HG03520 (cell line): ENCODE measurements at regions not wholly inside any gene's neighbourhood (a gene's known extent, or its start where the extent isn't known, plus 50 kb on each side); places are given as distances from the start of the nearest gene placed in this dataset.
A peak's percentile ranks its signal among the peaks of the same experiment; 100 is the strongest.
"Not testable (repeated sequence)": the region's sequence is repeated elsewhere in the genome, so short reads cannot be mapped to it uniquely, and the experiment has no call there.

Source experiments
- ATAC-seq: cut with Tn5 transposase; IDR thresholded peaks from one replicate; pipeline ENCODE4 v1.9.1; 2021; ENCODE audit warnings: mild to moderate bottlenecking, moderate library complexity; ENCODE audit not compliant: unreplicated experiment

DNA sequence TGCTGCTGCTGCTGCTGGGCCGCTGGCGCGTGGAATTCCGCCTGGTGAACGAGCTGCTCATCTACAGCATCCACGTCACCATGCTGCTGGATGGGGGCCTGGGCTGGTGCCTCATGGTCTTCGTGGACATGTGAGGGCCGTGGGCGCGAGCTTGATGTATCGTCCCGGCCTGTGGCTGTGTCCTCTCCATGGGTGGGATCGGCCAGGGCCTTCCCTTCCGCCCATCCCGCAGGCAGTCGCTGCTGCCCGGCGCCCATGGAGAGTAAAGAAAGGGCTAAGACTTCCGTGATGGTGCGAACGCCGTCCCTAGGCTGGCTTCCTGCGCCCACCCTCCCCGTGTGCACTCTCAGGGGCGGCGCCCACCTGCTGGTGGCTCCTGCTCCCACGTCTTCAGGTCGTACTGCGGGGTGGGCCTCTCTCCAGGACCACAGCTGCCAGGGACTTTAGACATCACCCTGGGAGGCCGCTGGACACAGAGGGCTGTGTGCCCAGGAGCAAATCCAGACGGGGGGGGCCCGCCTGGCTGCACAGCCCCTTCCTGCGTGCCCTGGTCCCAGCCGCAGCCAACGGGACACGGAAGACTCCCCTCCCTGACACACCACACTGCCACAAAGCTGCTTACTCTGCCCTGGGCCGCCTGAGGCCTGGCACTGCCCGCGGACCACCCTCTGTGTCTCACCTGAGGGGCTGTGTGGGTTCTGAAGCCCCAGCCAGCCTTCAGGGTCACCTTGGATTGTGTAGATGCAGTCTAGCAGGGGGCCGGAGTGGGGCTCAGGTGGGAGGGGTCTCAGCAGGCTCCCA, 167.5 kb downstream of the SEPTIN7 start:
- ATAC-seq, result no peak

- no peak for ATAC-seq
These were observed 168.2 kb downstream of the SEPTIN7 start for GRCh38 chr7:35969066-35969465.

- no peak for ATAC-seq
These were observed 169.6 kb downstream of the SEPTIN7 start for GRCh38 chr7:35970458-35970857.

DNA sequence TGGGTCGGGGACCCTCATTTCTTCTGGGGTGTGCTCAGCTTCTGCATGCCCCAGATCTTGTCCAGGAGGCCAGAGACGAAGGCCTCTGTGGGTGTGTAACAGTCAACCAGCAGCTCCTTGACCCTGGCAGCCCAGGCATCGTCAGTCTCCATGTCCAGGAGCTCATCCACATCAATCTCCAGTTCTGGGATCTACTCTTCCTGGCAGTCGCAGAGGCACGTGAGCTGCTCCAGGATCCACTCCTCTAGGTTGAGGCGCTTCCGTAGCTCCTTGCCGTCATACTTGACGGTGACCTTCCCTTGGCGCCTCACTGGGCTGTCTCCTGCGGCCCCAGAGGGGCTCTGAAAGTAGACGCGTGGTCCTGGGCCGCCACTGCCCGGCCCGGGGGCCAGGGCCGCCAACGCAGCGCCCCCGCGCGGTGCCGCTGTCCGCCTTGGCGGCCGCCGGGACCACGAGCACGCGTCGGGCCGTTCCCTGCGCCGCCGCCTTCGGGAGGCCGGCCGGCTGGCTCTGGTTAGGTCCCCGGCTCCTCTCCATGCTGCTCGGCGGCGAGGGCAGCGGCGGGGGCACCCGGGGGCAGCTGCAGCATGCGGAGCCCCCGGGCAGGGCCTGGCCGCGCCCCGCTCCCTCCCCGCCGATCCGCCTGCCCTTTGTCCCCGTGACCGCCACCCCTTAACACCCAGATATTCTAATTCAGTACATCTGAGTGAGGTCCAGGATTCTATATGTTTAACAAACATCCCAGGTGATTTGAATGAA, 170.5 kb downstream of the SEPTIN7 start:
- no peak for ATAC-seq

DNA sequence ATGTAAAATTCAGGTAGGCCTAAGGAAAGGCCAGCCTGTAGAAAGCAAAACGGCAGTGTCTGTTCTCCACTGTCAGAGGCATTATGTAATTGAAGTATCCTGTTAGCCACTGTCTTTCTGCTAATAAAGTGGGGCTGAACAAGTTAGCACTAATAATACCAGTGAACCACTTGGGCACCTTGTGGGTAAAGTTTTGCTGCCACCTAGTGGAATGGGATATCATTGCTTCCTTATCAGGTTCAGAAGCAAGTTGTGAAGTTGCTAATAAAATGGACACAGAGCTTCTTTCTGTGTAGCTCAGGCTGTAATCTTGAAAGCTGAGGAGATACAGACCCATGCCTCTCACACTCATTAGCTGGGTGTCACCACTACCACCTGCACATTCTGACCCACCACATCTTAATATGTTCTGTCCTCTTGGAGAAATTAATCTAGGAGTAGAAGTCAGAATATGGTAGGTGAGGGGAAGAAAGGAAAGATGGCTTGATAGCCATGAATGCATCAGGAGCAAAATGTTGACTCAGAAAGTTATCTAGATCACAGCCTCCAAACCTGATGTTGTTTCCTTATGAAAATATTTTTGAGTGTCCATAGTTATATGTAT, 175.1 kb downstream of the SEPTIN7 start:
- ATAC-seq, result no peak

DNA sequence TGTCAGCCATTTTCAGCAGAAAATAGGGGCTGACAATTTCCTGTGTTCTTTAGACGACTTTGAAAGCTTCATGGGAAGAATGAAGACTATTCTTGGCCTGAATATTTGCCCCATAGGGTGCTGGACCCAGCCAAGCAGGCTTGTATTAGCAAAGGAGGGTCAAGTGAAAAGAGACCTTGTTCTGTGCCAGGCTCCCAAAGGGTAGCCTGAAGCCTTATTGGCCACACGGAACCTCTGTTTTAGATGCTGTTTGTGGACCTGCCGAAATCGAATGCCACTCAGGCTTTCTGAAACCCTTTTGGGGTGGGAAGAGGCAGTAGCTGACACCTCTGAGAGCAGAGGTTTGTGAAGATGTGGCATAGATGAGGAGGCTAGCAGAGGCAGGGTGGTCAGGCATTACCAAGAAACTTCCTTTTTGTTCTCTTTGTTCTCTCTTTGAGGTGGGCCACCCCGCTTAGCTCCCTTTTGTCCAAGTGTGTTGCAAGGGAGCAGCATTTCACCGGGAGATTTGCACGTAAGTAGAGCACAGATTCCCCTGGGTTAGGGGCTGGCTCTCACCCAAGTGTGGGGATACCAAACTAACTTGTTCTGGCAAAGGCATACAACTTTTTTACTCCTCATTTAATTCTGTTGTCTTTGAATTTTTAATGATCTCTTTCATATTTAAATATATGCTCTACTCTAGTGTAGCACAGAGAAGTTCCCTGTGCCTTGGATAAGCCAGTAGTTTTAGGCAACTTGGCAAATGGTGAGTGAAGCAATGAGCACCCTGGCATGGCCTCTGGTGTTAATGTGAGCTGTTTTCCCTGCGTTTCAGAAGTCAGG, 174.0 kb upstream of the EEPD1 start:
- ATAC-seq, result not testable (repeated sequence)

GRCh38 chr7:35982600-35982999, 170.5 kb upstream of the EEPD1 start:
- ATAC-seq, result no peak

DNA sequence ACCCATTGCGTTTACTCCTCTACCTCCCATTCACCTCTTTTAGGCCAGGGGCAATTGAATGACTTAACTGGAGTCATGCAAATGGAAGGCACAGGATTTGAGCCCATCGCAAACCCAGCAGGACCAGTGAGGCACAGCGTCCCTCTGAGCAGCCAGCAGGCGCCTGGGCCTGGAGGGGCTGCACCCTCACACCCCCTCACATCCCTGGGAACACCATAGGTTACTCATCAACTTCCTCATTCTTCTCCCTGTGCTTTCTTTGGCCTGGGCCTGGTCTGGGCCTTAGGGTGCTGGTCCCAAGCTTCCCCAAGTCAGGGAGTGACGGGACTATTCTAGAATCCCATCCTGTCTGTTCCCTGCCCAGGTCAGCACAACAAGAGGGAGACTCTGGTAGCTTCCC, 169.4 kb upstream of the EEPD1 start:
- no peak for ATAC-seq

GRCh38 chr7:35985126-35985754, 167.8 kb upstream of the EEPD1 start:
- peak; percentile 99 for ATAC-seq

GRCh38 chr7:35987016-35987415, 166.0 kb upstream of the EEPD1 start:
- no peak for ATAC-seq

DNA sequence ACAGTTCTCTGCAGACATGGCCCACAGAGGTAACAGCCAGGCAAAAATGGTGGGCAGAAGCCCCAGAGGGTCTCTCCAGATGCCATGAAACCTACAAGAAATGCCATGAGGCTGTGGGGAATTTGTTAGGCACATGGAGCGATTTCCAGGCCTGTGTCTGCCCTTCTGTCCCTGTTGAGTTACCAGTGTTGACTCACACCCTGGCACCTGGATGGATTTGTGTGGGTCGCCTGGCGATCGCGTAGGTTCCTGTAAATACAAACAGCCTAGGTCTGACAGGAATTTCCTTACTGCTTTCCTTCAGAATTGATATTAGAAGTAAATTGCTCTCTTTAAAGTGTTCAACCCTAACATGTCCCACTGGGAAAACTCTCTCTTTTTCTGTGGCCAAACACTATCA, 164.9 kb upstream of the EEPD1 start:
- no peak for ATAC-seq

DNA sequence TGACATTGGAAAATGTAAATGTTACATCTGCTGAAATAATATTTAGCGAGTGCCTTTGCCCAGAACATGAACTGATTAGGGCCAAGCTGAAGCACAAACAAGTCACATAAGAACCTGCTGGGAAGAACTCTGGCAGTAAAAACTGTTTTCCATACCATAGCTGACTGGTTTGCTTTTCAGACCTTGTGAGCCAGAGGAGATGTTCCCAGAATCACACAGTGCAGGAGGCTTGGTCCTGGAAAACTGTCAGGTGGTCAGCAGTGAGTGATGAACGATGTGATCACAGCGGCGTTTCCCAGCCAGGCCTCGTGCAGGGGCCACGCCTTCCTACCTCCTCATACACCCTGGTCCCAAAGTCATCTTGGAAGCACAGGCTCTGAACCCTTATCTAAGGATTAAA, 164.2 kb upstream of the EEPD1 start:
- ATAC-seq, result no peak

GRCh38 chr7:35991511-35992232, 161.4 kb upstream of the EEPD1 start:
- no peak for ATAC-seq

DNA sequence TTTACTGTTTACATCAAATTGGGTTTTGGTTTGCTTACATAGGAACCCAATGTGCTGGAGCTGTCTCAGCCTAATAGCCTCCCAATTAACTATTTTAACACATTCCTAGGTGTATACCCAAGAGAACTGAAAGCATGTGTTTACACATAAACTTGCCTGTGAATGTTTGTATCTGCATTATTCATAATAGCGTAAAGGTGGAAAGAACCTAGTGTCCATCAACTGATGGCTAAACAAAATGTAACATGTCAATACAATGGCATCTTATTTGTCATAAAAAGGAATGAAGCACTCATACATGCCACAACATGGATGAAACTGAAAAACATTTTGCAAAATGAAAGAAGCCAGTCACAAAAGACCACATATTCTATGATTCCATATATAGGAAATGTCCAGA, 160.6 kb upstream of the EEPD1 start:
- no peak for ATAC-seq

DNA sequence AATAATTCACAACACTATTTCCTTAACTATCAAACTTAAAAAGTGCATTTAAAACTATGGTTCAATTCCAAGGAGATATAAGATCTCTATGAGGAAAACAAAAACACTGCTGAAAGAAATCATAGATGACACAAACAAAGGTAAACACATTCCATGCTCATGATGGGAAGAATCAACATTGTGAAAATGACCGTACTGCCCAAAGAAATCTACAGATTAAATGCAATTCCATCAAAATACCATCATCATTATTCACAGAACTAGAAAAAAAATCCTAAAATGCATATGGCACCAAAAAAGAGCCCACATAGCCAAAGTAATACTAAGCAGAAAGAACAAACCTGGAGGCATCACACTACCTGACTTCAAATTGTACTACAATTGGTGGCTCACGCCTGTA, 159.9 kb upstream of the EEPD1 start:
- no peak for ATAC-seq

DNA sequence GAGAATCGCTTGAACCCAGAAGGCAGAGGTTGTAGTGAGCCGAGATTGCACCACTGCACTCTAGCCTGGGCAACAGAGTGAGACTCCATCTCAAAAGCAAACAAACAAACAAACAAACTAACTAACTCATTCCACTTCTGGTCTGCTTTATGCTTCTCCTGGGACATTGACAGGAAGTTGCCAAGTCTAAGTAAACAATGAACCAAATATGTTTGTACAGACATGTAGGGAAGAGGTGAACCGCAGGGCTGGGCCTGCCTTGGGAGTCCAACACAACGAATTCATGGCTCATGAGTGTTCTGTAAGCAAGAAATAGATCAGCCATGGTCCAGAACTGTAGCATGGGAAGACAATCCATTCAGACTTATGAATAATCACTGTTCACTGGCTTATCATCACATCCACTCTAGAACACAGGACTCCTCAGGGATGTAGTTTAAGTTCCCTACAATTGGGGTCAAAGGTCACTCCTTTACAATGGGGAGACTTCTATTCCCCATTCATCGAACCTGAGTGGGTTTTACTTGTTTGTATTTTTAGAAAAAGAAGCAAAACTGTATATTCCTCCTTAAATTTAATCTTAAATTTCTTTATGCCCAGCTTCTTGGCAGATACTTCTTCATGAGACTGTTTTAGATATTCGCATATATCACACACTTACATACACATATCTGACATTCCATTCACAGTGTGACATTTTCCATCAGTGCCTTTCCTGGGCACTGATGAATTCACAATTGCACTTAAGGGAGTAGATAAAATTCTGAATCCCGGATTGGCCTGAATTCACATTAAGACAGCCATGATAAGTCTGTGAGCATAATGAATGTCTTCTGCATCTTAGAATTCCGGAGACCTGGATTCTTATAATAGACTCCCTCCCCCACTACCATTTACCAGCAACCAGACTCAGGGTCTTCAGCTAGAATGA, 159.1 kb upstream of the EEPD1 start:
- ATAC-seq, result no peak

- no peak for ATAC-seq
These were observed 157.7 kb upstream of the EEPD1 start for GRCh38 chr7:35995334-35995733.

DNA sequence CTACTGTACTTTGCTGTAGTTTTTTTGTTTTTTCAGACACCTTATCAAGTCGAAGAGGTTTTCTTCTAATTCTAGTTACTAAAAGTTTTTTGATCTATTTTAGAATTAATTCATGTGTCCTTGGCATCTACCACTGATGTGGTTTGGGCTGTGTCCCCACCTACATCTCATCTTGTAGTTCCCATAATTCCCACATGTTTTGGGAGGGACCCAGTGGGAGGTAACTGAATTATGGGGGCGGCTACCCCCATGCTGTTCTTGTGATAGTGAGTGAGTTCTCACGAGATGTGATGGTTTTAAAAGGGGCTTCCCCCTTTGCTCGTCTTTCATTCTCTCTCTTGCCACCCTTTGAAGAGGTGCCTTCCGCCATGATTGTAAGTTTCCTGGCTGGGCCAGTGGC, 154.6 kb upstream of the EEPD1 start:
- ATAC-seq, result no peak

DNA sequence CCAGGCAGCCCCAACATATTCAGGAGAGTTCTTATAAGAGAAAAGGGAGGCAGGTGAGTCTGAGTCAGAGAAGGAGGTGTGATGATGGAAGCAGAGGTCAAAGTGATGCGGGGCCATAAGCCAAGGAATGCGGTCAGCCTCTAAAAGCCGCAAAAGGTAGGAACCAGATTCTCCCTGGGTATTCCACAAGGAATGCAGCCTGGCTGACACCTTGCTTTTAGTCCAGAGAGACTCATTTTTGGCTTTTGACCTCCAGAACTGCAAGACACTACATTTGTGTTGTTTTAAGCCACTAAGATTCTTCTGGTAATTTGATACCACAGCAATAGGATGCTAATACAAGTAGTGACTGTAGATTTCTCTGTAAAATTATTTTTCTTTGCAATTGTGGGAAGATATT, 151.5 kb upstream of the EEPD1 start:
- ATAC-seq, result no peak
